Astrocyte (in vitro differentiated cells and primary cell): ENCODE measurements at regions not wholly inside any gene's neighbourhood (a gene's known extent, or its start where the extent isn't known, plus 50 kb on each side); places are given as distances from the start of the nearest gene placed in this dataset.

Experiments used
- CTCF ChIP-seq: IDR thresholded peaks from 2 replicates; pipeline ENCODE4 v1.5.1; 2011; ENCODE audit warnings: low read depth, mild to moderate bottlenecking, inconsistent platforms, low read length, moderate library complexity; ENCODE audit not compliant: insufficient read depth
- EZH2 ChIP-seq: IDR thresholded peaks from 2 replicates; pipeline ENCODE4 v1.6.1; 2012; ENCODE audit warnings: mild to moderate bottlenecking, low read length, inconsistent platforms; ENCODE audit not compliant: insufficient read depth

- TF ChIP-seq CTCF = no peak
- TF ChIP-seq EZH2 = no peak
Observed at GRCh38 chr6:99790679-99791078, 184.0 kb downstream of the PRDM13 start.
